Endodermal cell (in vitro differentiated cells): ENCODE measurements at regions not wholly inside any gene's neighbourhood (a gene's known extent, or its start where the extent isn't known, plus 50 kb on each side); places are given as distances from the start of the nearest gene placed in this dataset.
"Not testable (repeated sequence)": the region's sequence is repeated elsewhere in the genome, so short reads cannot be mapped to it uniquely, and the experiment has no call there.

ENCODE experiments used
- DNase-seq: peaks from one replicate; pipeline ENCODE4 v3.0.0-alpha.2; 2017
- H3K27ac ChIP-seq: 2 replicates; pipeline ENCODE4 v1.5.1; 2013; ENCODE audit warnings: mild to moderate bottlenecking, low read depth, low read length, moderate library complexity
- H3K27me3 ChIP-seq: 2 replicates; pipeline ENCODE4 v1.6.1; 2013; ENCODE audit warnings: mild to moderate bottlenecking, low read length, moderate library complexity; ENCODE audit not compliant: insufficient read depth, control insufficient read depth, poor library complexity, severe bottlenecking
- H3K36me3 ChIP-seq: 2 replicates; pipeline ENCODE4 v1.7.0; 2013; ENCODE audit warnings: mild to moderate bottlenecking, low read length, moderate library complexity; ENCODE audit not compliant: control insufficient read depth, insufficient read depth
- H3K4me1 ChIP-seq: one replicate; pipeline ENCODE4 v1.7.0; 2013; ENCODE audit warnings: low read length; ENCODE audit not compliant: control insufficient read depth, insufficient read depth
- H3K4me3 ChIP-seq: 2 replicates; pipeline ENCODE4 v1.5.1; 2013; ENCODE audit warnings: mild to moderate bottlenecking, low read length, moderate library complexity
- H3K9ac ChIP-seq: 2 replicates; pipeline ENCODE4 v1.6.1; 2013; ENCODE audit warnings: mild to moderate bottlenecking, low read length, moderate library complexity; ENCODE audit not compliant: poor library complexity, severe bottlenecking; ENCODE audit errors: extremely low read depth
- H3K9me3 ChIP-seq: 2 replicates; pipeline ENCODE4 v1.6.1; 2013; ENCODE audit warnings: mild to moderate bottlenecking, low read length, moderate library complexity; ENCODE audit not compliant: control insufficient read depth
- H3K27ac Mint-ChIP-seq: 2 replicates; pipeline ENCODE4 v1.8.0; 2020; ENCODE audit warnings: mixed read lengths
- H3K27me3 Mint-ChIP-seq: 2 replicates; pipeline ENCODE4 v1.8.0; 2021; ENCODE audit warnings: mild to moderate bottlenecking, mixed read lengths; ENCODE audit not compliant: insufficient read depth
- H3K36me3 Mint-ChIP-seq: 2 replicates; pipeline ENCODE4 v1.8.0; 2020; ENCODE audit warnings: low read depth, mixed read lengths
- H3K4me1 Mint-ChIP-seq: 2 replicates; pipeline ENCODE4 v1.8.0; 2020; ENCODE audit warnings: mixed read lengths
- H3K4me3 Mint-ChIP-seq: 2 replicates; pipeline ENCODE4 v1.8.0; 2020; ENCODE audit warnings: mild to moderate bottlenecking, moderate library complexity, mixed read lengths
- H3K9me3 Mint-ChIP-seq: 2 replicates; pipeline ENCODE4 v1.8.0; 2020; ENCODE audit warnings: mild to moderate bottlenecking, mixed read lengths
- CTCF ChIP-seq: fragments of 200-600 bp; sonication (generic); conservative IDR thresholded peaks from 2 replicates; pipeline ENCODE4 v1.5.0; 2021; ENCODE audit warnings: antibody characterized with exemption, mild to moderate bottlenecking
- WGBS, 2 experiments: methylation state at CpG; one replicate each; pipeline versions ENCODE4 v1.1.5 to v1.1.7; 2013; ENCODE audit warnings: missing lambda C conversion rate in 2 of 2, mixed read lengths in 1 of 2; ENCODE audit not compliant: insufficient coverage in 1 of 2, insufficient read length in 1 of 2; 5-methylcytosine and 5-hydroxymethylcytosine counted together

GRCh38 chr14:34275078-34275477, 187.0 kb downstream of the SPTSSA start:
- Histone ChIP-seq H3K9ac (no peak overlapping the region), H3K36me3 (no peaks in the 10 kb centered on the region), H3K27me3 (no peaks in the 10 kb centered on the region), H3K4me3 (no peak overlapping the region), H3K4me1 (no peaks in the 10 kb centered on the region), H3K9me3 (peaks cover 5% of the 10 kb centered on the region), H3K27ac (no peak overlapping the region)
- no peak overlapping the region for H3K4me3 Mint-ChIP-seq
- WGBS, 2 experiments: 95 to 100% methylated on average over 1 to 4 of the region's 4 CpGs
- DNase-seq: no peak
- H3K36me3 Mint-ChIP-seq: no peaks in the 10 kb centered on the region
- no peak for TF ChIP-seq CTCF
- H3K27ac Mint-ChIP-seq: no peak overlapping the region
- peaks cover 11% of the 10 kb centered on the region for H3K9me3 Mint-ChIP-seq
- peaks cover 16% of the 10 kb centered on the region for H3K4me1 Mint-ChIP-seq
- H3K27me3 Mint-ChIP-seq: peaks cover 24% of the 10 kb centered on the region

- H3K4me3 Mint-ChIP-seq, H3K9me3 Mint-ChIP-seq, H3K4me3 ChIP-seq, H3K9ac ChIP-seq, H3K27ac ChIP-seq, H3K36me3 Mint-ChIP-seq, H3K36me3 ChIP-seq, H3K27me3 ChIP-seq, H3K9me3 ChIP-seq, DNase-seq, H3K4me1 ChIP-seq, H3K27ac Mint-ChIP-seq: not testable (repeated sequence)
- peaks cover 24% of the 10 kb centered on the region for H3K27me3 Mint-ChIP-seq
- WGBS, 2 experiments: 100% methylated on average over 1 of the region's 4 CpGs; no CpG with 5 or more reads in 1 of the 2 experiments
- H3K4me1 Mint-ChIP-seq: peaks cover 16% of the 10 kb centered on the region
Observed at GRCh38 chr14:34273716-34274115, 188.3 kb downstream of the SPTSSA start.

- TF ChIP-seq CTCF: no peak
- Histone ChIP-seq H3K4me1 (no peaks in the 10 kb centered on the region), H3K27me3 (no peaks in the 10 kb centered on the region), H3K27ac (no peak overlapping the region), H3K36me3 (no peaks in the 10 kb centered on the region), H3K9ac (no peak overlapping the region), H3K4me3 (no peak overlapping the region), H3K9me3 (no peaks in the 10 kb centered on the region)
- peaks cover 33% of the 10 kb centered on the region for H3K27me3 Mint-ChIP-seq
- peaks cover 4% of the 10 kb centered on the region for H3K4me1 Mint-ChIP-seq
- H3K4me3 Mint-ChIP-seq: no peak overlapping the region
- no peaks in the 10 kb centered on the region for H3K9me3 Mint-ChIP-seq
- DNase-seq: no peak
- H3K36me3 Mint-ChIP-seq: no peaks in the 10 kb centered on the region
- no peak overlapping the region for H3K27ac Mint-ChIP-seq
- 80% methylated on average over 3 to 5 of the region's 5 CpGs for WGBS, 2 experiments
Observed at GRCh38 chr14:34270361-34270760, 191.7 kb downstream of the SPTSSA start.

DNA sequence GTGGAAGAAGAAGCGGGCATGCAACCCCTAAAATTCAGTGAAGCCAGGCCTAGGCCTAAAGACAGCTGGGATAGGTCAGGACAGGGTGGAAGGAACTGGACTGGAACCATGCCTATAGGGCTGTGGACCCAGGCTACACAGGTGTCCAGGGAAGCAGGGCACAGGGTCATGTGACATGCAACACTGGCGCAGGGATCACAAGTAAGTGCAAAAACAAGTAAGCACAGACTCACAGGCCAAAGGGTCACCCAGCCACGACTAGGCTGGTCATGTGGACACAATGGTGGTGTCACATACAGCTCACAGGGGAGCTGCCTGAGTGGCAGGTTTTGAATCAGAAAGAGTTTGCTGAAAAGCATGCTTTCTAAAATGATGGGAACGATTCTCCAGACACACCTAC, 195.7 kb downstream of the SPTSSA start:
- no peak for DNase-seq
- Histone ChIP-seq H3K27ac (no peak overlapping the region), H3K9me3 (no peaks in the 10 kb centered on the region), H3K36me3 (no peaks in the 10 kb centered on the region), H3K4me1 (no peaks in the 10 kb centered on the region), H3K9ac (no peak overlapping the region), H3K4me3 (no peak overlapping the region), H3K27me3 (peaks cover 6% of the 10 kb centered on the region)
- no peak overlapping the region for H3K27ac Mint-ChIP-seq
- H3K36me3 Mint-ChIP-seq: no peaks in the 10 kb centered on the region
- peaks cover 34% of the 10 kb centered on the region for H3K27me3 Mint-ChIP-seq
- no peak overlapping the region for H3K4me3 Mint-ChIP-seq
- H3K9me3 Mint-ChIP-seq: peaks cover 2% of the 10 kb centered on the region
- TF ChIP-seq CTCF: no peak
- WGBS, 2 experiments: 77 to 86% methylated on average over 4 of the region's 4 CpGs
- H3K4me1 Mint-ChIP-seq: no peaks in the 10 kb centered on the region
